ENCODE measurements at regions not wholly inside any gene's neighbourhood (a gene's known extent, or its start where the extent isn't known, plus 50 kb on each side); places are given as distances from the start of the nearest gene placed in this dataset.
A peak's percentile ranks its signal among the peaks of the same experiment; 100 is the strongest.
"Not testable (repeated sequence)": the region's sequence is repeated elsewhere in the genome, so short reads cannot be mapped to it uniquely, and the experiment has no call there.

- peak overlapping the region in 1 of 2 donors; percentile 48 for H3K4me3 ChIP-seq (ENCODE audit: low read length in 2 of 2)
- no peaks in the 10 kb centered on the region for H3K36me3 ChIP-seq (ENCODE audit: control insufficient read depth in 2 of 2, insufficient read depth in 2 of 2, low read length in 2 of 2)
- H3K27me3 ChIP-seq (ENCODE audit: control insufficient read depth in 2 of 2, insufficient read depth in 2 of 2, low read length in 2 of 2): peaks cover 8 to 9% of the 10 kb centered on the region in 2 donors
- H3K27ac ChIP-seq (ENCODE audit: low read depth in 2 of 2, low read length in 2 of 2): no peak overlapping the region
- no peak overlapping the region for H3K9ac ChIP-seq (ENCODE audit: low read depth in 1 of 2, low read length in 2 of 2)
- no peaks in the 10 kb centered on the region for H3K9me3 ChIP-seq (ENCODE audit: control insufficient read depth in 2 of 2, low read length in 2 of 2)
- peaks cover 0 to 3% of the 10 kb centered on the region in 2 donors for H3K4me1 ChIP-seq (ENCODE audit: control insufficient read depth in 2 of 2, insufficient read depth in 2 of 2, low read length in 2 of 2)
Observed at GRCh38 chr19:29873801-29874575, 62.2 kb downstream of the CCNE1 start.

GRCh38 chr19:29875931-29876330 lies 64.1 kb downstream of the CCNE1 start:
- Histone ChIP-seq H3K36me3 (ENCODE audit: control insufficient read depth in 2 of 2, insufficient read depth in 2 of 2, low read length in 2 of 2) (no peaks in the 10 kb centered on the region), H3K4me1 (ENCODE audit: control insufficient read depth in 2 of 2, insufficient read depth in 2 of 2, low read length in 2 of 2) (peaks cover 0 to 3% of the 10 kb centered on the region in 2 donors)

GRCh38 chr19:29876414-29876813 lies 64.6 kb downstream of the CCNE1 start:
- Histone ChIP-seq H3K36me3 (ENCODE audit: control insufficient read depth in 2 of 2, insufficient read depth in 2 of 2, low read length in 2 of 2) (no peaks in the 10 kb centered on the region), H3K27ac (ENCODE audit: low read depth in 2 of 2, low read length in 2 of 2) (no peak overlapping the region), H3K27me3 (ENCODE audit: control insufficient read depth in 2 of 2, insufficient read depth in 2 of 2, low read length in 2 of 2) (peaks cover 8 to 9% of the 10 kb centered on the region in 2 donors), H3K4me1 (ENCODE audit: control insufficient read depth in 2 of 2, insufficient read depth in 2 of 2, low read length in 2 of 2) (peaks cover 0 to 3% of the 10 kb centered on the region in 2 donors), H3K9me3 (ENCODE audit: control insufficient read depth in 2 of 2, low read length in 2 of 2) (no peaks in the 10 kb centered on the region), H3K4me3 (ENCODE audit: low read length in 2 of 2) (no peak overlapping the region), H3K9ac (ENCODE audit: low read depth in 1 of 2, low read length in 2 of 2) (no peak overlapping the region)

More at GRCh38 chr19:29875931-29876330, 64.1 kb downstream of the CCNE1 start:
- Histone ChIP-seq H3K4me3 (ENCODE audit: low read length in 2 of 2) (no peak overlapping the region), H3K27me3 (ENCODE audit: control insufficient read depth in 2 of 2, insufficient read depth in 2 of 2, low read length in 2 of 2) (peaks cover 8 to 9% of the 10 kb centered on the region in 2 donors), H3K27ac (ENCODE audit: low read depth in 2 of 2, low read length in 2 of 2) (no peak overlapping the region), H3K9me3 (ENCODE audit: control insufficient read depth in 2 of 2, low read length in 2 of 2) (no peaks in the 10 kb centered on the region), H3K9ac (ENCODE audit: low read depth in 1 of 2, low read length in 2 of 2) (no peak overlapping the region)

GRCh38 chr19:29876908-29877307 lies 65.1 kb downstream of the CCNE1 start:
- not testable (repeated sequence) for H3K27me3 ChIP-seq (ENCODE audit: control insufficient read depth in 2 of 2, insufficient read depth in 2 of 2, low read length in 2 of 2); H3K4me3 ChIP-seq (ENCODE audit: low read length in 2 of 2); H3K9me3 ChIP-seq (ENCODE audit: control insufficient read depth in 2 of 2, low read length in 2 of 2); H3K36me3 ChIP-seq (ENCODE audit: control insufficient read depth in 2 of 2, insufficient read depth in 2 of 2, low read length in 2 of 2); H3K9ac ChIP-seq (ENCODE audit: low read depth in 1 of 2, low read length in 2 of 2); H3K4me1 ChIP-seq (ENCODE audit: control insufficient read depth in 2 of 2, insufficient read depth in 2 of 2, low read length in 2 of 2); H3K27ac ChIP-seq (ENCODE audit: low read depth in 2 of 2, low read length in 2 of 2)

- H3K9ac ChIP-seq (ENCODE audit: low read depth in 1 of 2, low read length in 2 of 2): no peak overlapping the region
- no peaks in the 10 kb centered on the region for H3K27me3 ChIP-seq (ENCODE audit: control insufficient read depth in 2 of 2, insufficient read depth in 2 of 2, low read length in 2 of 2)
- no peak overlapping the region for H3K27ac ChIP-seq (ENCODE audit: low read depth in 2 of 2, low read length in 2 of 2)
- no peaks in the 10 kb centered on the region for H3K4me1 ChIP-seq (ENCODE audit: control insufficient read depth in 2 of 2, insufficient read depth in 2 of 2, low read length in 2 of 2)
- H3K36me3 ChIP-seq (ENCODE audit: control insufficient read depth in 2 of 2, insufficient read depth in 2 of 2, low read length in 2 of 2): no peaks in the 10 kb centered on the region
- H3K4me3 ChIP-seq (ENCODE audit: low read length in 2 of 2): no peak overlapping the region
- H3K9me3 ChIP-seq (ENCODE audit: control insufficient read depth in 2 of 2, low read length in 2 of 2): no peaks in the 10 kb centered on the region
Observed at GRCh38 chr19:29878973-29879654, 62.9 kb upstream of the URI1 start.

- H3K4me3 ChIP-seq (ENCODE audit: low read length in 2 of 2): no peak overlapping the region
- H3K27ac ChIP-seq (ENCODE audit: low read depth in 2 of 2, low read length in 2 of 2): no peak overlapping the region
- no peak overlapping the region for H3K9ac ChIP-seq (ENCODE audit: low read depth in 1 of 2, low read length in 2 of 2)
- H3K4me1 ChIP-seq (ENCODE audit: control insufficient read depth in 2 of 2, insufficient read depth in 2 of 2, low read length in 2 of 2): no peaks in the 10 kb centered on the region
- no peaks in the 10 kb centered on the region for H3K36me3 ChIP-seq (ENCODE audit: control insufficient read depth in 2 of 2, insufficient read depth in 2 of 2, low read length in 2 of 2)
- H3K9me3 ChIP-seq (ENCODE audit: control insufficient read depth in 2 of 2, low read length in 2 of 2): no peaks in the 10 kb centered on the region
- H3K27me3 ChIP-seq (ENCODE audit: control insufficient read depth in 2 of 2, insufficient read depth in 2 of 2, low read length in 2 of 2): no peaks in the 10 kb centered on the region
Observed at GRCh38 chr19:29879655-29879974, 62.4 kb upstream of the URI1 start.

- no peak overlapping the region for H3K27ac ChIP-seq (ENCODE audit: low read depth in 2 of 2, low read length in 2 of 2)
- H3K4me1 ChIP-seq (ENCODE audit: control insufficient read depth in 2 of 2, insufficient read depth in 2 of 2, low read length in 2 of 2): no peaks in the 10 kb centered on the region
- H3K4me3 ChIP-seq (ENCODE audit: low read length in 2 of 2): no peak overlapping the region
- H3K9me3 ChIP-seq (ENCODE audit: control insufficient read depth in 2 of 2, low read length in 2 of 2): no peaks in the 10 kb centered on the region
- no peaks in the 10 kb centered on the region for H3K36me3 ChIP-seq (ENCODE audit: control insufficient read depth in 2 of 2, insufficient read depth in 2 of 2, low read length in 2 of 2)
- H3K9ac ChIP-seq (ENCODE audit: low read depth in 1 of 2, low read length in 2 of 2): no peak overlapping the region
- H3K27me3 ChIP-seq (ENCODE audit: control insufficient read depth in 2 of 2, insufficient read depth in 2 of 2, low read length in 2 of 2): no peaks in the 10 kb centered on the region
Observed at GRCh38 chr19:29880498-29881081, 61.4 kb upstream of the URI1 start.

- Histone ChIP-seq H3K9me3 (ENCODE audit: control insufficient read depth in 2 of 2, low read length in 2 of 2) (no peaks in the 10 kb centered on the region), H3K9ac (ENCODE audit: low read depth in 1 of 2, low read length in 2 of 2) (no peak overlapping the region), H3K36me3 (ENCODE audit: control insufficient read depth in 2 of 2, insufficient read depth in 2 of 2, low read length in 2 of 2) (no peaks in the 10 kb centered on the region), H3K4me3 (ENCODE audit: low read length in 2 of 2) (no peak overlapping the region), H3K27ac (ENCODE audit: low read depth in 2 of 2, low read length in 2 of 2) (no peak overlapping the region), H3K27me3 (ENCODE audit: control insufficient read depth in 2 of 2, insufficient read depth in 2 of 2, low read length in 2 of 2) (no peaks in the 10 kb centered on the region), H3K4me1 (ENCODE audit: control insufficient read depth in 2 of 2, insufficient read depth in 2 of 2, low read length in 2 of 2) (no peaks in the 10 kb centered on the region)
Observed at GRCh38 chr19:29881386-29881785, 60.7 kb upstream of the URI1 start.

GRCh38 chr19:29882719-29883105 lies 59.3 kb upstream of the URI1 start:
- no peak overlapping the region for H3K27ac ChIP-seq (ENCODE audit: low read depth in 2 of 2, low read length in 2 of 2)
- no peaks in the 10 kb centered on the region for H3K9me3 ChIP-seq (ENCODE audit: control insufficient read depth in 2 of 2, low read length in 2 of 2)
- H3K9ac ChIP-seq (ENCODE audit: low read depth in 1 of 2, low read length in 2 of 2): no peak overlapping the region
- H3K4me1 ChIP-seq (ENCODE audit: control insufficient read depth in 2 of 2, insufficient read depth in 2 of 2, low read length in 2 of 2): no peaks in the 10 kb centered on the region
- H3K36me3 ChIP-seq (ENCODE audit: control insufficient read depth in 2 of 2, insufficient read depth in 2 of 2, low read length in 2 of 2): no peaks in the 10 kb centered on the region
- H3K27me3 ChIP-seq (ENCODE audit: control insufficient read depth in 2 of 2, insufficient read depth in 2 of 2, low read length in 2 of 2): no peaks in the 10 kb centered on the region
- no peak overlapping the region for H3K4me3 ChIP-seq (ENCODE audit: low read length in 2 of 2)

- Histone ChIP-seq H3K27ac (ENCODE audit: low read depth in 2 of 2, low read length in 2 of 2) (no peak overlapping the region), H3K4me1 (ENCODE audit: control insufficient read depth in 2 of 2, insufficient read depth in 2 of 2, low read length in 2 of 2) (no peaks in the 10 kb centered on the region), H3K9ac (ENCODE audit: low read depth in 1 of 2, low read length in 2 of 2) (no peak overlapping the region), H3K36me3 (ENCODE audit: control insufficient read depth in 2 of 2, insufficient read depth in 2 of 2, low read length in 2 of 2) (no peaks in the 10 kb centered on the region), H3K4me3 (ENCODE audit: low read length in 2 of 2) (no peak overlapping the region), H3K27me3 (ENCODE audit: control insufficient read depth in 2 of 2, insufficient read depth in 2 of 2, low read length in 2 of 2) (no peaks in the 10 kb centered on the region), H3K9me3 (ENCODE audit: control insufficient read depth in 2 of 2, low read length in 2 of 2) (no peaks in the 10 kb centered on the region)
Observed at GRCh38 chr19:29884044-29884443, 58.0 kb upstream of the URI1 start.

All from mucosa of rectum (tissue), 2 donors.